ENCODE measurements at regions not wholly inside any gene's neighbourhood (a gene's known extent, or its start where the extent isn't known, plus 50 kb on each side); places are given as distances from the start of the nearest gene placed in this dataset.

GRCh38 chr12:61915420-61915819 lies 344.8 kb upstream of the USP15 start:
- no peak overlapping the region for H3K4me3 Mint-ChIP-seq
- intact Hi-C loops (cut with DNase I, micrococcal nuclease): no loop called here
- no peaks in the 10 kb centered on the region for H3K36me3 Mint-ChIP-seq (ENCODE audit: low read depth)
- H3K4me1 Mint-ChIP-seq (ENCODE audit: low read depth): no peaks in the 10 kb centered on the region
- no peaks in the 10 kb centered on the region for H3K9me3 Mint-ChIP-seq
- ATAC-seq (ENCODE audit: poor library complexity) (no peak), DNase-seq (peak in 1 of 14 experiments; percentile 14)
- TF ChIP-seq CTCF (IDR thresholded peaks at IDR 0.05): no peak
- no peak overlapping the region for H3K27ac Mint-ChIP-seq
- no peaks in the 10 kb centered on the region for H3K9me3 ChIP-seq (ENCODE audit: control insufficient read depth in 1 of 2, insufficient read depth in 1 of 2, low read length in 2 of 2)
- H3K4me1 ChIP-seq (ENCODE audit: insufficient read depth, low read length): no peaks in the 10 kb centered on the region
- ChIA-PET POLR2A (no interaction called here), CTCF (no interaction called here)
- no peaks in the 10 kb centered on the region for H3K36me3 ChIP-seq (ENCODE audit: insufficient read depth, low read length)
- H3K4me3 ChIP-seq (ENCODE audit: low read length): no peak overlapping the region
- H3K27me3 Mint-ChIP-seq: no peaks in the 10 kb centered on the region
- H3K27me3 ChIP-seq (ENCODE audit: control insufficient read depth in 1 of 2, insufficient read depth in 2 of 2, low read length in 2 of 2): no peaks in the 10 kb centered on the region
- no peak overlapping the region for H3K27ac ChIP-seq (ENCODE audit: low read depth in 1 of 2, low read length in 2 of 2)

DNA sequence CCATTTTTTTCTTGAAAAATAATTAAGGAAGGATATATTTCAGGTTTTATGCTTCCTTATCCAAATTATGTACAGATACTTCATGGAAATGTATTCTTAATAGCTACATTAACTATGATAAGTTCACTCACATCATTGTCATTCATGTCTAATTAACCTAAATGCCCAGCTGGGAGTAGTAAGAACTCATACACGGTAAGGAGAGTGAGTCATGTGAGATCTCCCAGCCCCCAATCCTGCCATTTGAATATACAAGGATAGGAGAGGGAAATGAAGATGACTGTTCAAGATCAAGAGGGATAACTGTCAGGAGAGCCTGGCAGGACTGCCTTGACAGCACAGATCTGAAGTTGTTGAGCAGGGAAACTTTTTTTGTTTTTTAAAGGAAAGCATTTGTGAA lies 343.4 kb upstream of the USP15 start:
- H3K4me1 ChIP-seq (ENCODE audit: insufficient read depth, low read length): no peaks in the 10 kb centered on the region
- POLR2A ChIA-PET: no interaction called here
- no peak overlapping the region for H3K4me3 ChIP-seq (ENCODE audit: low read length)
- H3K9me3 Mint-ChIP-seq: peaks cover 5% of the 10 kb centered on the region
- no peaks in the 10 kb centered on the region for H3K36me3 Mint-ChIP-seq (ENCODE audit: low read depth)
- intact Hi-C loops (cut with DNase I, micrococcal nuclease): no loop called here
- H3K27me3 ChIP-seq (ENCODE audit: control insufficient read depth in 1 of 2, insufficient read depth in 2 of 2, low read length in 2 of 2): no peaks in the 10 kb centered on the region
- H3K27ac ChIP-seq (ENCODE audit: low read depth in 1 of 2, low read length in 2 of 2): no peak overlapping the region
- H3K9me3 ChIP-seq (ENCODE audit: control insufficient read depth in 1 of 2, insufficient read depth in 1 of 2, low read length in 2 of 2): no peaks in the 10 kb centered on the region
- CTCF ChIA-PET: no interaction called here
- H3K36me3 ChIP-seq (ENCODE audit: insufficient read depth, low read length): no peaks in the 10 kb centered on the region
- no peak overlapping the region for H3K27ac Mint-ChIP-seq
- no peaks in the 10 kb centered on the region for H3K27me3 Mint-ChIP-seq
- H3K4me1 Mint-ChIP-seq (ENCODE audit: low read depth): no peaks in the 10 kb centered on the region
- DNase-seq (no peak), ATAC-seq (ENCODE audit: poor library complexity) (no peak)
- H3K4me3 Mint-ChIP-seq: no peak overlapping the region
- no peak for TF ChIP-seq CTCF (IDR thresholded peaks at IDR 0.05)

DNA sequence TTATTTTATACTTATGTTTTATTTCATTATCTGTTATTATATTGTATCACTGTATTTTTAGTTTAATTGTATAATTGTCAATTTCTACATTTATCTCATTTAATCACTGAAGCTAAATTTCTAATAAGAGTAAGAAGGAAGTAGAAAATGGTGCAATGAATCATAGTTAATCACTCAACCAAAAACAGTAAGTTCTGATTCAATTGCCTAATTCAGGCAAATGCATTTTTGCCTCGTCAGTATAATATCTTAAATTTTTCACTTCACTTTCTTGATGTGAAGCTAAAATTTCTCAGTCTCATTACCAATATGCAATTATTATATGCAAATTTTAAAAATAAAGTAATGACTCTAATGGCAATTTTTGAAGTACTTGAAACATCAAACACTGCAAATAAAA lies 340.5 kb upstream of the USP15 start:
- no peak overlapping the region for H3K27ac ChIP-seq (ENCODE audit: low read depth in 1 of 2, low read length in 2 of 2)
- no peak overlapping the region for H3K4me3 ChIP-seq (ENCODE audit: low read length)
- H3K9me3 Mint-ChIP-seq: peaks cover 10% of the 10 kb centered on the region
- H3K4me1 Mint-ChIP-seq (ENCODE audit: low read depth): no peaks in the 10 kb centered on the region
- intact Hi-C loops (cut with DNase I, micrococcal nuclease): no loop called here
- H3K4me1 ChIP-seq (ENCODE audit: insufficient read depth, low read length): no peaks in the 10 kb centered on the region
- H3K27ac Mint-ChIP-seq: no peak overlapping the region
- DNase-seq (no peak), ATAC-seq (ENCODE audit: poor library complexity) (no peak)
- H3K27me3 ChIP-seq (ENCODE audit: control insufficient read depth in 1 of 2, insufficient read depth in 2 of 2, low read length in 2 of 2): no peaks in the 10 kb centered on the region
- no peak for TF ChIP-seq CTCF (IDR thresholded peaks at IDR 0.05)
- CTCF ChIA-PET: no interaction called here
- H3K27me3 Mint-ChIP-seq: no peaks in the 10 kb centered on the region
- no peak overlapping the region for H3K4me3 Mint-ChIP-seq
- no peaks in the 10 kb centered on the region for H3K36me3 ChIP-seq (ENCODE audit: insufficient read depth, low read length)
- H3K9me3 ChIP-seq (ENCODE audit: control insufficient read depth in 1 of 2, insufficient read depth in 1 of 2, low read length in 2 of 2): peaks cover 0 to 6% of the 10 kb centered on the region in 2 experiments
- POLR2A ChIA-PET: no interaction called here
- no peaks in the 10 kb centered on the region for H3K36me3 Mint-ChIP-seq (ENCODE audit: low read depth)
